ENCODE measurements at regions not wholly inside any gene's neighbourhood (a gene's known extent, or its start where the extent isn't known, plus 50 kb on each side); places are given as distances from the start of the nearest gene placed in this dataset.

DNA sequence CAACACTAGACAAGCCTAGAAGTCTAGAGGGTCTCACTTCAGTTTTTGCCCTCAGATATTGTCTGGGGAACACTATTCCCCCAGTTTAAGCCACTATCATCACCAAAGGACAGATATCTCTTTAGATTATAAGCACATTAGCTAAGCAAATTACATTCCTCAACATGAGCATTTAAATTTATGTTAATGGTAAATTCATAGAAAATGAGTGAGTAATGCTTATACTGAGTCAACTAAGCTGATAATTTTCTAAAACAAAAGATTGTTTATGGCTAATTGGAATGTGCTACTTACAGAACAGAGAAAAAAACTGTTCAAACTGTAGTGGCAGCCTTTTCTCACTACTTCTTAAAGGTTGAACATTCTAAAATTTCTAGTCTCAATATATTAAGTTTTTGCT is 290.2 kb downstream of the SLITRK1 start:
- no peak for TF ChIP-seq EZH2 (IDR thresholded peaks at IDR 0.05; ENCODE audit: borderline replicate concordance, low read depth, low read length, severe bottlenecking)
- no peak for TF ChIP-seq CTCF (IDR thresholded peaks at IDR 0.05; ENCODE audit: extremely low read depth in 1 of 2, insufficient read depth in 1 of 2, low read depth in 1 of 2, low read length in 2 of 2)
- TF ChIP-seq POLR2A (IDR thresholded peaks at IDR 0.05; ENCODE audit: low read depth, low read length) = no peak
- no peak for TF ChIP-seq POLR2AphosphoS5 (IDR thresholded peaks at IDR 0.05; ENCODE audit: insufficient read depth, low read depth, low read length)
- no peak for TF ChIP-seq JUN (IDR thresholded peaks at IDR 0.05; ENCODE audit: borderline replicate concordance, insufficient read depth, insufficient read length, low read depth)

All from endothelial cell of umbilical vein (primary cell).